Hematopoietic multipotent progenitor cell treated with erythropoietin and hydrocortisone succinate and interleukin-3 and kit ligand, for 6 days (in vitro differentiated cells): ENCODE measurements at regions not wholly inside any gene's neighbourhood (a gene's known extent, or its start where the extent isn't known, plus 50 kb on each side); places are given as distances from the start of the nearest gene placed in this dataset.

ENCODE experiments used
- DNase-seq: peaks from one replicate; pipeline ENCODE4 v3.0.0-alpha.2; 2015

DNA sequence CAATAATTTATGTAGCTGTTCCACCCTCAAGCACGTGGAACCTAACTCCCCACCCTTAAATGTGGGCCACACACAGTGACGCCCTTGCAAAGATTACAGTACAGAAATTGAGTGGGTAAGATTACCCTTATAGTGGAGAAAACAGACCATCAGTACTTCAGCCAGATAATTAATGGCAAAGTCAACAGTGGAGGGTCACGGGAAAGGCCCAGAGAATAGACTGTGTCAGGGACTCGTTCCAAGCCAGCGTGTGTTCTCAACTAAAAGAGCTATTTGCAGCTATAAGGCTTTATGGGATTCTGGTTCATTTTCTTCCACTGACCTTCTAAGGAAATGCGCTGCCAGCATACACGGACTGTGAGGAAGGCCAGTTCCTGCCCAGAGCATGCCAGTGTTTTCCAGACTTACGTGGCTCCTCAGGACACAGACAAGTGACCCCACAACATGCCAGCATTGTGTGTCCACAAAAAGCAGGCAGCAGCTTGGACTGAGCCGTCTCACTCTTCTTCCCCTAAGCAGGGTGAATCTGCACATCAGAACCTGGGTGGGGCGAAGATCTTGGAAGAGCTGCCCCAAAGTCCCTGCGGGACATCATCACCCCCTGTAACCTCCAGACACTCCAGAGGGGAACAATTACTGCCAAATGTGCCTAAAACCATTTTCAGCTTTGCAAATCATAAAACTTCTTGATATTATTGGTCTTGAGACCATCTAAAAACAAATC, 428.5 kb downstream of the OCA2 start:
- no peak for DNase-seq

DNA sequence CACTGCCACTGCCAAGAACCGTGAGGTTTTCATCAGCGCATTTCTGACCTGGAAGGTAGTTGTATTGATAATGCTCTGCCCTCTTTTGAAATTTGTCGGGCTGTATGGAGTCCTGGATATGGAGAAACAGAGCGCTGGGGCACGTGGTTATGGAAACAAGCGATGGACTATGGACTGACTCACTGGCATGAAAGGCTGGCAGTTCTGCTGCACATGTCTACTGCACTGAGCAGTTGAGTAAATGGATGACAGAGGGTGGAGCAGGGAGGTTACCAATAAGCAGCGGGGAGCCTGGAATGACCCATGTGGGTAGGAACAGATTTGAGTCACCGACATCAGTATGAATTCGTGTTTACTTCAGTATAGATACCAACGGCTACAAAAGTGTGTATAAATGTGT, 429.5 kb downstream of the OCA2 start:
- no peak for DNase-seq

DNA sequence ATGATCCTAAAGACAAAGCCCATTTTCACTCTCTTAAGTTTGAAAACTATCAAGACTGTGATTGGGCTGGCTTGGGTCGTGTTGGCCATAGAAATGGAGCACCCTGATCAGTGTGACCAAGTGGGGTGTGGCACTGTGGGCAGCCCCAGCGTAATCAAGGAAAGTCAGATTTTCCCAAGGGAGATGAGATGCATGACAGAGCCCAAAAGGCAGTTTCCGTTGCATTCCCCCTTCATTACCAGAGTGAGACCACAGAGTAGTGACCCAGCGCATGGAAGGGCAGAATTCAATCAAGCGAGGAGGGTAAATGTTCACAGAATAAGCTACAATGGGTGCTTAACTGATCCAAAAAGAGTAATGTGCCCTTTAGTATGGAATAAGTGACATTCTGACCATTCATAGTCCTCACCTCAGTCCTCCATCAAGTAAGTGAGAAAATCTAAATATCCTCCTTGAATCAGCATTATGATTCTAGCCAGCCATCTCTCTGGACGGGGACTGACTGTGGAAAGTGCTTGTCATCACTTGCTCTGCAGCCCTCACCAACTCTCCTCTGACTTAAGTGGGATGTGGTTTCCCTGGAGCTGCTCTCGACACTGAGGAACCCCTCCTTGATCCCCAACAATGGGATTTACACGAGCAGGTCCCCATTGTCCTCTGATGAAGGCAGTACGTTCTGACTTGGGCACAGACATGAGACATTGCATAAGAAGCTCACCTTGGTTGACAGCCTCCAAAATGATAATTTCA, 430.5 kb downstream of the OCA2 start:
- DNase-seq, result no peak

DNA sequence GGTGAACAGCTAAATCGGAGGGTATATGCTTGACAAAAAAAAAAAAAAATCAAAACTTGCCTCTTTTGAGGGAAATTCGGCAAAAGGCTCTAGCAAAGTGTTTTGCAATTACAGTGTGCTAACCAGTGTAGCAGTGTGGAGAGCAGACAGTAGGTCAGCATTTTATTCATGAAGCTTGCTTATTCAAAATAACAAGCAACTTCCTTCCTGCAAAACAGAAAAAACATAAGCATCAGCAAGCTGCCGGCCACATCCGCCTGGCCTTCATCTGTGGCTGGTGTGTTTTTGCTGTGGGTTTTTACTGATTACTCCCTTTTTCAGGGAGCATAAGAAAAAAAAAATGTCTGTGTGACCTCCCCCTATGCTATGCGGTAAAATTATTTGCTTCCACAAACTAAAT, 434.1 kb downstream of the OCA2 start:
- no peak for DNase-seq

DNA sequence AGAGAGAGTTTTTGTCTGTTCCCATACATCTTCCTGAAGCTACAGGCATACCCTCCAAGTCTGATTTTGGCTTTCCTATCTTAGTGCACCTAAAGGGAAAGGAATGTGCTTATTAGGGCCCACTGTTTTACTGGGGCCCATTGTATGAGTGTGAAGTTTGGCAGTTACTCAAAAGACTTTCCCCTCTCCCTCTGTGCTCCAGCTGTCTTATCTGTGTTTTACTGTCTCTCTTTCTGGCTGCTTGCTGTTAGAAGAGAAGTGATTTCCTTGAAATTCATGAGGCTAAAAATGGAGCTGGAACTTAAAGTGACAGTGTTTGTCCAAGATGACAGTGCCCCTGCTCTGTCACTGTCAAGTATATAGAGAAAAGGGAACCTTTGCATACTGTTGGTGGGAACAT, 436.2 kb downstream of the OCA2 start:
- no peak for DNase-seq

DNA sequence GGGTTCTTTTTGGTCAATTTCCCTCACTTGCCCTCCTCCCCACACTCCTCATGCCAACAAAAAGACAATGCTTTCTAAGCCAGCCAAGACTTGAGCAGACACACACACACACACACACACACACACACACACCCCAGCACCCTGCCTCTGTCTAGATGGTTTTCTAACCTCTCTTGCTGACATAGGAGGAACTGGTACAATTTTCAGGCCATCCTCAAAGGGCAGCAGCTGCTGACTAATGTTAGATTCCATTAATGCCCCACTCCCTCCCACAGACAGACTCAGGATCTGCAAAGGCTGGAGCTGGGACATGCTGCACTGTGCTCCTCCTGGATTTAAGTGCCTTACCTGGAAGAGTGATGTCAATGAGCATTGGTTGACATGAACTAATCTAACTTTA, 438.4 kb downstream of the OCA2 start:
- no peak for DNase-seq

DNA sequence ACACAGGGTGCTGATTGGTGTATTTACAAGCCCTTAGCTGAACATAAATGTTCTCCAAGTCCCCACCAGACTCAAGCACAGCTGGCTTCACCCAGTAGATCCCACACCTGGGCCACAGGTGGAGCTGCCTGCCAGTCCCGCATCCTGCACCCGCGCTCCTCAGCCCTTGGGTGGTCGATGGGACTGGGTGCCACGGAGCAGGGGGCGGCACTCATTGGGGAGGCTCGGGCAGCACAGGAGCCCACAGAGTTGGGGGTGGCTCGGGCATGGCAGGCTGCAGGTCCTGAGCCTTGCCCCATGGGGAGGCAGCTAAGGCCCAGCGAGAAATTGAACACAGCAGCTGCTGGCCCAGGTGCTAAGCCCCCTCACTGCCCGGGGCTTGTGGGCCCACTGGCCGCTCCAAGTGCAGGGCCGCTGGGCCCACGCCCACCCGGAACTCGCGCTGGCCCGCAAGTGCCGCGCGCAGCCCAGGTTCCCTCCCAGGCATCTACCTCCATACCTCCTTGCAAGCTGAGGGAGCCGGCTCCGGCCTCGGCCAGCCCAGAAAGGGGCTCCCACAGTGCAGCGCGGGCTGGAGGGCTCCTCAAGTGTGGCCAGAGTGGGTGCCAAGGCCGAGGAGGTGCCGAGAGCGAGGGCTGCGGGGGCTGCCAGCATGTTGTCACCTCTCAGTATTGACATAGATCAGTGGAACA, 442.7 kb downstream of the OCA2 start:
- DNase-seq, result no peak

DNA sequence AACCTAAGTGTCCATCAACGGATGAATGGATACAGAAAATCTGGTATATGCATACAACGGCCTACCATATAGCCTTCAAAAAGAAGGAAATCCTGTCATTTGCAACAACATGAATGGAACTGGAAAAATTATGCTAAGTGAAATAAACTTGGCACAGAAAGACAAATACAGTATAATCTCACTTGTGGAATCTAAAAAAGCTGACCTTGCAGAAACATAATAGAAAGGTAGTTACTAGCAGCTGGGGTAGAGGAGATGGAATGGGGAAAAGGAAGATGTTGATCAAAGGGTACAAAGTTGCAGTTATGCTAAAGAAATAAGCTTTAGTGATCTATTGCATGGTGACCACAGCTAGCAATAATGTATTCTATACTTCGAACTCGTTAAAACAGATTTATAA, 444.1 kb downstream of the OCA2 start:
- DNase-seq, result no peak

DNA sequence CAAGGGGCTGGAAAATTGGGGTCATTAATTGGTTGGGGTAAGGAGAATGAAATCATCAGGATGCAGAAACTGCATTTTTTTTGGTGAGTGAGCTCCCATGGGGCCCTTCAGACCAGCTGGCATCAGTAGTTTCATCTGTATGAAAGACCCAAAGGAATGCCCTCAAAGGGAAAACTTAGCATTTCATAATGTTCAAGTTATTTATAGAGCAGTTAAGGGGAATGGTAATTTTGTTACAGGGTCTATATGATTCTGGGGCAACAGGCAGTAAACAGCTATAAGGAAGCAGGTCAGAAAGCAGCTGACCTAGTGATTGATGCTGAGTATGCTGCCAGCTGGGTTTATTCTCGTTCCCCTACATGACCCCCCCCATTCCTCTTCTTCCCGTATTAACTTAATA, 448.9 kb downstream of the OCA2 start:
- DNase-seq, result no peak

DNA sequence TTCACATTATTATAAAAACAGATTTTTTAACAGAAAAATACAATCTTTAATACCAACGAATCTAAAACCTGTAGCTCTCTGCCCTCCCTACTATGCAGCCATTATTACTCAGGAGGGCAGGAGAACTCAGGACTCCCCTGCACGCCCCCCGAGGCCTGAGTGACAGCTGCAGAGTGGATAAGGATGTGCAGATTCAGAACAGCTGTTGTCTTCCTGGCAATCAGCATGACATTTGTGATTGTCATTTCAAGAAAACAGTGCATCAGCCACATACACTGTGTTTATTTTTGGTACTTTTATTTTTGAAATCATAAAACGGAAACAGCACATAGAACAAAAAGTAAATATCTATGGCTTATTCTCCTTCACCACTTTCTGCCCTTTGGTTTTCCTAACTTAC, 450.8 kb downstream of the OCA2 start:
- DNase-seq, result no peak

DNA sequence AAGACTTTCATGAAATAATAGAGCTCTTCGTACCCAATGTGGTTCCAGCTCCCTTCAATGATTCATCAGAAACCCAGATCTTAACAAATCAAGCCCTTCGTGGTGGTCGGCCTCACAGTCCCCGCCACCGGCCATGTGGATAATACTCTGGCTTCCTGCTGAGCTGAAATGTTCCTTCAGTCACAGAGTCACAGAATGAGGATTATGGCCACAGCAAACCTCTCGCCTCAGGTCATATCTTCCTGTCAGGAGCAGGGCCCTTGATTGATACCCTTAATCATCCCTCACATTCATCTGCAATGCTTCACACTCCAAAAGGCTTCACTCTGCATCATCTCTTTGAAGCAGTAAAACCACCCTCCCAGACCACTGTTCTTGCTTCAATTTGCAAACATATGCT, 452.6 kb downstream of the OCA2 start:
- DNase-seq, result no peak

DNA sequence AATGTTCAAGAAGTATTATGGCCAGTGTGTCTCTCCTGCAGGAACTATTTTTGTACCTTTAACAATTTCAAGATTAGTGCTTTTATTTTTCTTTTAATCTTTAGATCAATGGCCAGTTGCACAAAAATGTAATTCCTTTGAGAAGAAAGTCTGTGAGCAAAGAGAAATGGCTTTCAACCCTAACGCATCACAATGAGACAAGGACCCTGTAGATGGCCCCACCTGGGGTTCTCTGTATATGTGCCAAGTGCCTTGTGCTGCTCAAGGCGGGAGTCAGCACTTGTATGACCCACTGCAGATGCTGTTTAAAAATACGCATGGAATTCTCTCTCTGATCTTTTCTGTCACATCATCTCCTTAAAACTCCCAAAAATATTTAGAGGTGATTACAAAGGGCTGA, 453.4 kb downstream of the OCA2 start:
- no peak for DNase-seq

DNA sequence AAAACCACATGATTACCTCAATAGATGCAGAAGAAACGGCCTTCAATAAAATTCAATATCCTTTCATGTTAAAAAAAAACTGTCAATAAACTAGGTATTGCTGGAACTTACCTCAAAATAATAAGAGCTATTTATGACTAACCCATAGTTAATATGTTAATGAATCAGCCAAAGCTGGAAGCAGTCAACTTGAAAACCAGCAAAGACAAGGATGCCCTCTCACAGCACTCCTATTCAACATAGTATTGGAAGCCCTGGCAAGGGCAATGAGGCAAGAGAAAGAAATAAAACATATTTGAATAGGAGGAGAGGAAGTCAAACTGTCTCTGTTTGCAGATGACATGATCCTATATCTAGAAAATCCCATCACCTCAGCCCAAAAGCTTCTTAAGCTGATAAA, 456.1 kb downstream of the OCA2 start:
- DNase-seq, result no peak

DNA sequence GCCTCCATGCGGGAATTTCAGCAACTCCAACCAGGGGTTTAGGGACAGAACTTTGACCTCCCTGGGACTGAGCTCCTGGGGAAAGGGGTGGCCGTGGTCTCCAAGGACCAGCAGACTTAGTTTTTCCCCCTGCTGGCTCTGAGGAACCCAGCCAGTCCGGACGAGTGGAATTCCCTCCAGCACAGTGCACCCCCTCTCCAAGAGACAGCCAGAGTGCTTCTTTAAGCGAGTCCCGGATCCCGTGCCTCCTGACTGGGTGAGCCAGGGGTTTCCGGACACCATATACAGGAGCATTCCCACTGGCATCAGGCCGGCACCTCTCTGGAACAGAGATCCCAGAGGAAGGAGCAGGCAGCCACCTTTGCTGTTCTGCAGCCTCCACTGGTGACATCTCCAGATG, 459.5 kb downstream of the OCA2 start:
- DNase-seq, result no peak

DNA sequence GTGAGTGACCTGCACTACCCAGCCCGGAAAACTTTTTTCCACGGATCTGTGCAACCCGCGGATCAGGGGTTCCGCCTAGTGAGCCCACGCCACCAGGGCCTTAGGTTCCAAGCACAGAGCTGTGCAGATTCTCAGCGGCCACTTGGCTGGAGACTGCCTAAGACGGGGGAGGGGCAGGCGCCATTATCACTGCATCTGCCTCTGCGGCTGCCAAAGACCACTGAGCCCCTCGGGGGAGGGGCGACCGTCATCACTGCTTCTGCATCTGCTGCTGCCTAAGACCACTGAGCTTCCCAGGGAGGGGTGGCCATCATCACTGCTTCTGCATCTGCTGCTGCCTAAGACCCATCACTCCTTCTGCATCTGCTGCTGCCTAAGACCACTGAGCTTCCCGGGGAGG, 460.2 kb downstream of the OCA2 start:
- no peak for DNase-seq

DNA sequence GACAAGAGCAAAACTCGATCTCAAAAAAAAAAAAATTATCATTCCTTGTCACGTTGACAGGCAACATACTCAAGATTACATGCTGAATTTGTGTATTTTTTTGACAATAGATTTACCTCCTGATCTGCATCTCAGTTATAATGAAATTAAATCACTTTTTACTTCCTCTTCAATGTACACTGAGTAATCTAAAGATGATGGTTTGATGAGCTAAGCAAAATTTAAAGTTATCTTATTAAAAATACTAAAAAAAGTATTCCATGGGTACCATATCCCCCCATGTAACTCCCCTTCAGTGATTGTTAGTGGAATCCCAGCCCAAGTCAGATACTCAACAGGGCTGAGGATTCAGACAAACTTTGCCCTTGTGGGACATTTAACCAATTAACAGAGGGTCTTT, 463.2 kb downstream of the OCA2 start:
- no peak for DNase-seq

DNA sequence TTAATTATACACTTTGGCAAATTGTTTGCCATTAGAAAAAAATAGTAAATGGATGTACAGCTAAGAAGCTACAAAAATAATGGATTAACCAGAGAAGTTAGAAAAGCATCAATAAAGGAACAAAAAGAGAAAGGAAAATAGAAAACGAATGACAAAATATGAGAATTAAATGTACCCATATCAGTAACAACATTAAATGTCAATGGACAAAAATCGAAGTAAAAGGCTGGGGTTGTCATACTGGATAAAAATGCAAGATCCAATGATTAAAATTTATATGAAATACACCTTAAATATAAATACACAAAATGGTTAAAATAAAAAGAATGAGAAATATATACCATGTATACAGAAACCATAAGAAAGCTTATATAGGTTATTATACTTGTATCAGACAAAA, 470.6 kb downstream of the OCA2 start:
- no peak for DNase-seq

DNA sequence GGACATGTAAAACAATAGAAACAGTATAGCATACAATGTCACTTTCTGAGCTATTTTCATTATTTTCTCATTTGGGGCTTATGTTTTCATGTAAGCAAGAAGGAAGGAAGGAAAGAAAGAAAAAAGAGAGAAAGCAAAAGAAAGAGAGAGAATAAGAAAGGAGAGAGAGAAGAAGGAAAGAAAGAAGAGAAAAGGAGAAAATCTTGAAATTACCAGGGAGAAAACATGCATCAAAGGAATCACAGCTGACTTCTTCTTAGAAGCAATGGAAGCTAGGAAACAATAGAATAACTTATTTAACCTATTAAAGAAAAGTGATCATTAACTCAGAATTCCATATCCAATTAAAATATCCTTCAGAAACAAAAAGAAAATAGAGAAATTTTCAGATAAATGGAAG, 471.5 kb downstream of the OCA2 start:
- DNase-seq, result no peak

DNA sequence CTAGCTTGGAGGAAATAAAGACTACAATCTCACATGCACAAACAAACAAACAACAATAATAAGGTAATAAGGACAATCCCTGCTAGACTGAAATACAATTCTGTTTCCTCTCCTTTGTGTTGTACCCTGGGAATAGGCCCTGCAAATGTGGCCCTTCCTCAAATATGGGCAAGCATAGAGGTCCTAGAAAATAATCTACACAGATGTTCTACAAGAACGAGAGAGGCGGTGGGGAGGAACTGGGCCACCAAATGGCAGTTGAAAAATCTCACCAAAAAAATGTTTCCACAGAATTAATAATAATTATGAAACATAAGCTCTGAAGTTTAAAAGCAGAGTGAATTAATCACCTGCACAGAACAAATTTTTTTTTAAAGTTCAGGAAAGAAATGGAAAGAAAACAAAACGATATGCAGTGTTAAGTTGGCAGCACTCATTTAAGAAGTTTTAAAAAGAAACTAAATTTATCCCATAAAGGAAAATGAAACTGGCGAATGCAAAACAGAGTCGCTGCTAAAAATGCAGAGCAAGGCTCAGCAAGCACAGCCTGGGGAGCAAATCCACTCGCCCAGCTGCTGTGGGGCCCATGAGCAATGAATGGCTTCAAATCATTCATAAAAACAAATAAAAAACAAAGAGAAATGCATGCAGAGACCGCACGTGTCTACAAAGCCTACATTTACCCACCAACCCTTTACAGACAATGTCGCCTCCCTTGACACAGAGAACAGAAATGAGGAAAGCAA, 475.4 kb downstream of the OCA2 start:
- no peak for DNase-seq

DNA sequence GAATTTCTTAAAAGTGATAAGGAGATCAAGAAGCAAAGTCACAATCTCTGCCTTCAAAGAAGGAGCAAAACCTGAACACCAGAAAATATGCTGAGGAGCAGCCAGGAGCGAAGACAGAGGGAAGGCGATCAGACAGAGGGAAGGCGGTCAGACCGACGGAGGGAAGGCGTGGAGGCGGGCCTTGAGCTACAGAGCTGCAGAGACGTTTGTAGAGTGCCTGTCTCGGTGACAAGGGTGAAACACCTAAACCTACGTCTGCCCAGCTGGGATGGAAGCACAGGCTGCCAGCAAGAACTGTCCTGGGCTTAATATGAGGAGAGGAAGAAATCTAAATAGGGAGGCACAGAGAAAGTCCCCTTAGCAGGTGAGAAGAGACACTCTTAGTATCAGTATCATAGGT, 476.0 kb downstream of the OCA2 start:
- DNase-seq, result no peak

DNA sequence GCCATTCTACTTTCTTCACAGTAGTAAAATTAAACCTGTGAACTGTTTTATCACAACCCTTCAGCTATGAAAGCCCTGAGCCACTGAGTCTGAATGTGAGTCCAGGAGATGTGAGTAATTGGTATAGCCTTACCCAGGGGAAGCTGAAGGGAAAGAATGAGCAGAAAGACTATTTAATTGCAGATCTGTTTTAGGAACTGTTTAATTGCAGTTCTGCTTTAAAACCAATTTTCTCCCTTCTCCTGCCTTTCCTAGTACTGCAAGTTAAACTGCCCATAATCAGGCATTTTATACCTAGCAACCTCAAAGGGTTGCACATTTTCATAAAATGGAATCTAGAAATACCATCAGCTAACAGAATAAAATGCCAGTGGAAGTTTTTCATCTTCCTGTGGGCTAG, 476.7 kb downstream of the OCA2 start:
- no peak for DNase-seq

DNA sequence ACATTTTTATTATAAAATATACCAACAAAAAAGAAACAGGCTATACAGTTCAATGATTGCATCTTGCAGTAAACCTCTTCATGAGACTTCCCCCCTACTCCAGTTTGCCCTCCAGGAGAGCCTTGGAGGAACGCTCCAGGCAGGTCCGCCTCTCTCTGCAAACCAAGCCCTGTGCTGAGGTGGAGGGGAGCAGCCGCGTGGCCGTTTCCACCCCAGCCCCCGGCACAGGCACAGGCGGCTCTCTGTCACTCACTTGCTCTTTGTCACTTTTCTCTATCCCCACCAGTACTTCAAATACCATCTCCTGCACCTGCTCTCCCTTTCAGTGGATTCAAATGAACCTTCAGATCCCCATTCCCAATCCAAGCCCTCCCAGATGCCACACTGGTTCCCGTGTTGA, 479.9 kb downstream of the OCA2 start:
- no peak for DNase-seq

DNA sequence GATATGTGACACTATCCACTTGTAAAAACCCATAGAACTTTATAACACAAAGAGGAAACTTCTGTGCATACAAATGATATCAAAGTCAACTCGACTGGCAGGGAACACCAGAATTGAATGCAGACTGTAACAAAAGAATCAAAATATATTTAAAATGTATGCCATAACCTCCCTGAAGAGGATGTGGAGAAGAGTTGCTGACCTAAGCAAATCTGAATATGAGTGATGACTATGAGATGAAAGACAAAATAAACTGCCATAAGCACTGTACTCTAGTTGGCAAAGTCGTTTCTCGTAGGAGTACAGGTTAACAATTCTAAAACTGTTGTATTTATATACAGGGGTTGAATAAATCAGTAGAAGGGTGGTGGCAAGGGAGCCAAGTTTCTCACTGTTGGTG, 482.1 kb downstream of the OCA2 start:
- no peak for DNase-seq

DNA sequence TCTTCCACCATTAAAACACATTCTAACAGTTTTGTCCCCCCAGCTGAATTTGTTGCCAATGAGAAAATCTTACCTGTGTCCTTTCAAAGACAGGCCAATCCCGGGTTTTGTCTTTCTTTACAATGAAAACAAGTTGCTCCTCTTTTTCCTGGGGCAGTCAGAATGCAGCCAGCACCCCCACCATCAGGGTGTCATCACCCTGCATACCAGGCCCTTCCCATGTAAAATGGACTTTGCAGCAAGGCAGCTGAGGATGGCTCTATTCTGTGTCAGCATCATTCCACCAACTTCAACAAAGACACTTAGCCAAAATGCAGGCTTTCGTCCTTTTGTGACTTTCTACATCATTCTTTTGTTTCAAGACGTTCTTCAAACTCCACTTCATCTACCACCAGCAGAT, 490.9 kb downstream of the OCA2 start:
- DNase-seq, result no peak
